SU-DHL-6 (cell line): ENCODE measurements at regions not wholly inside any gene's neighbourhood (a gene's known extent, or its start where the extent isn't known, plus 50 kb on each side); places are given as distances from the start of the nearest gene placed in this dataset.

Source experiments
- EZH2phosphoT487 ChIP-seq: fragments of 200-600 bp; sonication (generic), shearing (Covaris generic); conservative IDR thresholded peaks from 2 replicates; pipeline ENCODE4 v1.6.1; 2018; ENCODE audit warnings: mild to moderate bottlenecking, antibody characterized with exemption, low read length, moderate library complexity, mixed read lengths
- TF ChIP-seq, protein P1 (sequence below): fragments of 200-600 bp; sonication (generic); IDR thresholded peaks from one replicate; pipeline ENCODE4 v1.5.1; 2017; ENCODE audit warnings: antibody characterized with exemption, mild to moderate bottlenecking, low read length, moderate library complexity; ENCODE audit not compliant: insufficient read depth, poor library complexity, severe bottlenecking

GRCh38 chr11:134640536-134640935 lies 228.5 kb upstream of the B3GAT1 start:
- TF ChIP-seq, protein P1, sequence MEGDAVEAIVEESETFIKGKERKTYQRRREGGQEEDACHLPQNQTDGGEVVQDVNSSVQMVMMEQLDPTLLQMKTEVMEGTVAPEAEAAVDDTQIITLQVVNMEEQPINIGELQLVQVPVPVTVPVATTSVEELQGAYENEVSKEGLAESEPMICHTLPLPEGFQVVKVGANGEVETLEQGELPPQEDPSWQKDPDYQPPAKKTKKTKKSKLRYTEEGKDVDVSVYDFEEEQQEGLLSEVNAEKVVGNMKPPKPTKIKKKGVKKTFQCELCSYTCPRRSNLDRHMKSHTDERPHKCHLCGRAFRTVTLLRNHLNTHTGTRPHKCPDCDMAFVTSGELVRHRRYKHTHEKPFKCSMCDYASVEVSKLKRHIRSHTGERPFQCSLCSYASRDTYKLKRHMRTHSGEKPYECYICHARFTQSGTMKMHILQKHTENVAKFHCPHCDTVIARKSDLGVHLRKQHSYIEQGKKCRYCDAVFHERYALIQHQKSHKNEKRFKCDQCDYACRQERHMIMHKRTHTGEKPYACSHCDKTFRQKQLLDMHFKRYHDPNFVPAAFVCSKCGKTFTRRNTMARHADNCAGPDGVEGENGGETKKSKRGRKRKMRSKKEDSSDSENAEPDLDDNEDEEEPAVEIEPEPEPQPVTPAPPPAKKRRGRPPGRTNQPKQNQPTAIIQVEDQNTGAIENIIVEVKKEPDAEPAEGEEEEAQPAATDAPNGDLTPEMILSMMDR = no peak
- no peak for TF ChIP-seq EZH2phosphoT487
